Liver (tissue), 7 donors: ENCODE measurements at regions not wholly inside any gene's neighbourhood (a gene's known extent, or its start where the extent isn't known, plus 50 kb on each side); places are given as distances from the start of the nearest gene placed in this dataset.

Source experiments
- DNase-seq: peaks from one replicate; pipeline ENCODE4 v3.0.0-alpha.2; 2017; ENCODE audit warnings: low spot score
- H3K27ac ChIP-seq, 2 donors: one replicate each; pipeline ENCODE4 v1.7.0; 2013; ENCODE audit warnings: inconsistent platforms in 2 of 2, low read length in 2 of 2, control low read depth in 1 of 2, low read depth in 1 of 2, mild to moderate bottlenecking in 1 of 2
- H3K27me3 ChIP-seq, 4 donors: one replicate each; pipeline versions ENCODE4 v1.6.1 to v1.7.0; 2013; ENCODE audit warnings: low read length in 3 of 4, inconsistent platforms in 1 of 4, mild to moderate bottlenecking in 1 of 4, moderate library complexity in 1 of 4; ENCODE audit not compliant: control insufficient read depth in 4 of 4, insufficient read depth in 4 of 4
- H3K36me3 ChIP-seq, 4 donors: one replicate each; pipeline versions ENCODE4 v1.6.1 to v1.7.0; 2013; ENCODE audit warnings: low read length in 3 of 4, mild to moderate bottlenecking in 3 of 4, low read depth in 1 of 4, moderate library complexity in 1 of 4; ENCODE audit not compliant: control insufficient read depth in 4 of 4, insufficient read depth in 3 of 4
- H3K4me1 ChIP-seq, 4 donors: one replicate each; pipeline versions ENCODE4 v1.6.1 to v1.7.0; 2013; ENCODE audit warnings: low read length in 3 of 4, mild to moderate bottlenecking in 3 of 4, moderate library complexity in 1 of 4; ENCODE audit not compliant: control insufficient read depth in 4 of 4, insufficient read depth in 4 of 4
- H3K4me3 ChIP-seq, 3 donors: one replicate each; pipeline versions ENCODE4 v1.6.1 to v1.7.0; 2013; ENCODE audit warnings: low read length in 3 of 3, control low read depth in 1 of 3, low read depth in 1 of 3, mild to moderate bottlenecking in 1 of 3
- H3K9ac ChIP-seq, 2 donors: one replicate each; pipeline ENCODE4 v1.7.0; 2013; ENCODE audit warnings: low read length in 2 of 2, mild to moderate bottlenecking in 2 of 2, moderate library complexity in 2 of 2, control low read depth in 1 of 2, low read depth in 1 of 2
- H3K9me3 ChIP-seq, 4 donors: one replicate each; pipeline versions ENCODE4 v1.6.1 to v1.7.0; 2013; ENCODE audit warnings: low read length in 3 of 4; ENCODE audit not compliant: control insufficient read depth in 4 of 4
- ATF3 ChIP-seq: IDR thresholded peaks from 2 replicates; pipeline ENCODE4 v1.6.1; 2016; ENCODE audit warnings: antibody characterized with exemption
- EGR1 ChIP-seq, 2 donors: IDR thresholded peaks; 2 replicates each; pipeline ENCODE4 v1.6.1; 2016 to 2018; ENCODE audit warnings: antibody characterized with exemption in 2 of 2, low read depth in 2 of 2
- FOXA1 ChIP-seq: IDR thresholded peaks from 2 replicates; pipeline ENCODE4 v1.6.1; 2016; ENCODE audit warnings: antibody characterized with exemption
- FOXA2 ChIP-seq: IDR thresholded peaks from 2 replicates; pipeline ENCODE4 v1.6.1; 2016; ENCODE audit warnings: antibody characterized with exemption
- GABPA ChIP-seq, 2 donors: IDR thresholded peaks in 1 of 2; conservative IDR thresholded peaks in 1 of 2; 2 replicates each; pipeline ENCODE4 v1.6.1; 2016; ENCODE audit warnings: antibody characterized with exemption in 2 of 2, mild to moderate bottlenecking in 1 of 2, moderate library complexity in 1 of 2
- HNF4A ChIP-seq, 2 donors: conservative IDR thresholded peaks; 2 replicates each; pipeline ENCODE4 v1.6.1; 2016; ENCODE audit warnings: antibody characterized with exemption in 2 of 2, mild to moderate bottlenecking in 2 of 2
- HNF4G ChIP-seq: IDR thresholded peaks from 2 replicates; pipeline ENCODE4 v1.6.1; 2016; ENCODE audit warnings: antibody characterized with exemption
- JUND ChIP-seq, 2 donors: IDR thresholded peaks; 2 replicates each; pipeline ENCODE4 v1.6.1; 2016; ENCODE audit warnings: antibody characterized with exemption in 2 of 2
- NR2F2 ChIP-seq: IDR thresholded peaks from 2 replicates; pipeline ENCODE4 v1.6.1; 2016; ENCODE audit warnings: antibody characterized with exemption
- RAD21 ChIP-seq, 2 donors: IDR thresholded peaks; 2 replicates each; pipeline ENCODE4 v1.6.1; 2016; ENCODE audit warnings: antibody characterized with exemption in 2 of 2, mild to moderate bottlenecking in 2 of 2
- REST ChIP-seq: IDR thresholded peaks from 2 replicates; pipeline ENCODE4 v1.6.1; 2016; ENCODE audit warnings: antibody characterized with exemption, mild to moderate bottlenecking
- RXRA ChIP-seq, 2 donors: IDR thresholded peaks; 2 replicates each; pipeline ENCODE4 v1.6.1; 2017 to 2018; ENCODE audit warnings: antibody characterized with exemption in 2 of 2, mild to moderate bottlenecking in 1 of 2
- SP1 ChIP-seq: IDR thresholded peaks from 2 replicates; pipeline ENCODE4 v1.6.1; 2018; ENCODE audit warnings: antibody characterized with exemption, mild to moderate bottlenecking
- YY1 ChIP-seq: IDR thresholded peaks from 2 replicates; pipeline ENCODE4 v1.6.1; 2016; ENCODE audit warnings: antibody characterized with exemption, mild to moderate bottlenecking
- ZBTB33 ChIP-seq: IDR thresholded peaks from 2 replicates; pipeline ENCODE4 v1.6.1; 2016; ENCODE audit warnings: antibody characterized with exemption
- WGBS: extraction: QIAGEN DNeasy Blood & Tissue Kit; methylation state at CpG from one replicate; pipeline ENCODE4 v1.1.7; 2013; 5-methylcytosine and 5-hydroxymethylcytosine counted together
- donor health status: healthy.
- donor health status: healthy.
- donor health status: healthy.
- donor health status: healthy.

GRCh38 chr13:61253105-61253877, 162.4 kb downstream of the PCDH20 start:
- H3K4me1 ChIP-seq, result no peaks in the 10 kb centered on the region
- no peak overlapping the region for H3K27ac ChIP-seq
- no peak for DNase-seq
- H3K9ac ChIP-seq, result no peak overlapping the region
- no peaks in the 10 kb centered on the region for H3K36me3 ChIP-seq
- no peaks in the 10 kb centered on the region for H3K27me3 ChIP-seq
- no peak overlapping the region for H3K4me3 ChIP-seq
- WGBS, result 57% methylated on average over 3 of the region's 3 CpGs
- TF ChIP-seq NR2F2 (no peak), JUND (IDR thresholded peaks at IDR 0.05) (no peak), RXRA (IDR thresholded peaks at IDR 0.05) (no peak), ZBTB33 (no peak), FOXA1 (no peak), FOXA2 (no peak), REST (no peak)
- no peaks in the 10 kb centered on the region for H3K9me3 ChIP-seq

GRCh38 chr13:61252213-61252612, 163.4 kb downstream of the PCDH20 start:
- H3K27ac ChIP-seq, result no peak overlapping the region
- no peaks in the 10 kb centered on the region for H3K36me3 ChIP-seq
- no peak overlapping the region for H3K4me3 ChIP-seq
- TF ChIP-seq ATF3 (no peak), JUND (IDR thresholded peaks at IDR 0.05) (no peak), SP1 (no peak), YY1 (no peak)
- H3K27me3 ChIP-seq, result no peaks in the 10 kb centered on the region
- no peak overlapping the region for H3K9ac ChIP-seq
- H3K9me3 ChIP-seq, result peaks cover 0 to under 1% (median 0%) of the 10 kb centered on the region in 4 donors
- no peak for DNase-seq
- H3K4me1 ChIP-seq, result no peaks in the 10 kb centered on the region

- no peak for DNase-seq
- H3K9ac ChIP-seq, result no peak overlapping the region
- no peaks in the 10 kb centered on the region for H3K27me3 ChIP-seq
- peaks cover 0 to 1% (median 0%) of the 10 kb centered on the region in 4 donors for H3K9me3 ChIP-seq
- 78% methylated on average over 6 of the region's 6 CpGs for WGBS
- H3K36me3 ChIP-seq, result no peaks in the 10 kb centered on the region
- no peak for TF ChIP-seq REST
- TF ChIP-seq SP1, result no peak
- TF ChIP-seq RAD21 (IDR thresholded peaks at IDR 0.05), result no peak
- TF ChIP-seq HNF4A (conservative IDR thresholded peaks at IDR 0.05), result no peak
- TF ChIP-seq ATF3, result no peak
- TF ChIP-seq EGR1 (IDR thresholded peaks at IDR 0.05; ENCODE audit: low read depth in 2 of 2), result no peak
- no peak for TF ChIP-seq NR2F2
- TF ChIP-seq HNF4G, result no peak
- TF ChIP-seq GABPA (IDR thresholded peaks at IDR 0.05 in 1 of 2, conservative IDR thresholded peaks at IDR 0.05 in 1 of 2), result no peak
- no peak for TF ChIP-seq YY1
- H3K4me3 ChIP-seq, result no peak overlapping the region
- no peaks in the 10 kb centered on the region for H3K4me1 ChIP-seq
- H3K27ac ChIP-seq, result no peak overlapping the region
Measured at GRCh38 chr13:61247149-61247936, 168.3 kb downstream of the PCDH20 start.
